ENCODE measurements at regions not wholly inside any gene's neighbourhood (a gene's known extent, or its start where the extent isn't known, plus 50 kb on each side); places are given as distances from the start of the nearest gene placed in this dataset.

- TF ChIP-seq CTCF (conservative IDR thresholded peaks at IDR 0.05; ENCODE audit: low read depth, low read length) (no peak), EZH2 (IDR thresholded peaks at IDR 0.05; ENCODE audit: borderline replicate concordance, low read depth, low read length, poor library complexity, severe bottlenecking) (no peak)
These were observed 148.4 kb upstream of the ACVR2A start for GRCh38 chr2:147696426-147696825.
